ENCODE measurements at regions not wholly inside any gene's neighbourhood (a gene's known extent, or its start where the extent isn't known, plus 50 kb on each side); places are given as distances from the start of the nearest gene placed in this dataset.

- ChIA-PET POLR2A (ENCODE audit: unreplicated experiment) (no interaction called here), CTCF (no interaction called here)
- Histone ChIP-seq H3K4ac (ENCODE audit: low read depth, low read length) (no peak overlapping the region), H3K14ac (replicated peaks; ENCODE audit: low read depth, low read length) (no peak overlapping the region), H2BK20ac (ENCODE audit: low read depth, low read length) (no peak overlapping the region), H2BK15ac (ENCODE audit: low read depth, low read length) (no peak overlapping the region), H3K9me1 (ENCODE audit: insufficient read depth, low read length) (no peaks in the 10 kb centered on the region), H3K4me3 (ENCODE audit: insufficient read depth, low read depth, low read length) (no peak overlapping the region), H3K4me2 (ENCODE audit: low read depth, low read length) (no peak overlapping the region), H2BK5ac (ENCODE audit: low read depth, low read length, poor library complexity, severe bottlenecking) (no peak overlapping the region), H2AK9ac (replicated peaks; ENCODE audit: low read depth, low read length, poor library complexity) (no peak overlapping the region), H3K9me3 (ENCODE audit: control insufficient read depth, insufficient read depth, low read length) (peaks cover 42% of the 10 kb centered on the region), H4K8ac (ENCODE audit: low read depth in 2 of 2, low read length in 2 of 2) (no peak overlapping the region), H4K5ac (ENCODE audit: low read depth, low read length) (no peak overlapping the region), H2AK5ac (ENCODE audit: low read depth, low read length) (no peak overlapping the region), H3K36me3 (ENCODE audit: control insufficient read depth, insufficient read depth, low read length) (no peaks in the 10 kb centered on the region), H4K20me1 (ENCODE audit: insufficient read depth, low read length) (no peaks in the 10 kb centered on the region), H3K27ac (ENCODE audit: insufficient read depth, low read length) (no peak overlapping the region), H3K23ac (ENCODE audit: low read depth, low read length) (no peak overlapping the region), H3K9ac (ENCODE audit: low read depth, low read length) (no peak overlapping the region), H2AFZ (replicated peaks; ENCODE audit: low read length, poor library complexity) (no peak overlapping the region), H2BK120ac (ENCODE audit: low read depth, low read length) (no peak overlapping the region), H3K18ac (ENCODE audit: low read depth, low read length) (no peak overlapping the region), H3K27me3 (ENCODE audit: control insufficient read depth, insufficient read depth, low read length) (no peaks in the 10 kb centered on the region), H3K4me1 (ENCODE audit: control insufficient read depth, insufficient read depth, low read length) (no peaks in the 10 kb centered on the region), H3K79me1 (ENCODE audit: low read depth in 1 of 2, low read length in 2 of 2) (no peaks in the 10 kb centered on the region), H4K91ac (ENCODE audit: insufficient read depth, low read depth, low read length) (no peak overlapping the region), H3K56ac (ENCODE audit: extremely low read depth, insufficient read depth, low read length) (no peak overlapping the region)
- in situ Hi-C loops (cut with MboI; ENCODE audit: low sequenced_read_pairs): no loop called here
- TF ChIP-seq MXI1 (IDR thresholded peaks at IDR 0.05; ENCODE audit: borderline replicate concordance, low read depth, low read length) (no peak), POLR2A (IDR thresholded peaks at IDR 0.05; ENCODE audit: low read depth, low read length) (no peak), CEBPB (IDR thresholded peaks at IDR 0.05; ENCODE audit: low read depth, low read length) (no peak), CHD1 (IDR thresholded peaks at IDR 0.05; ENCODE audit: low read depth, low read length) (no peak), MAFK (IDR thresholded peaks at IDR 0.05; ENCODE audit: low read depth, low read length) (no peak), BHLHE40 (IDR thresholded peaks at IDR 0.05; ENCODE audit: low read depth, low read length) (no peak), RCOR1 (IDR thresholded peaks at IDR 0.05; ENCODE audit: insufficient replicate concordance, low read length) (no peak), NFE2L2 (IDR thresholded peaks at IDR 0.05; ENCODE audit: low read depth, low read length) (no peak), CTCF (conservative IDR thresholded peaks at IDR 0.05; ENCODE audit: low read depth, low read length) (no peak), MAZ (IDR thresholded peaks at IDR 0.05; ENCODE audit: borderline replicate concordance, low read depth, low read length) (no peak), ELK1 (IDR thresholded peaks at IDR 0.05; ENCODE audit: borderline replicate concordance, low read depth, low read length) (no peak)
- ATAC-seq (ENCODE audit: low read depth) (no peak), DNase-seq (no peak)
- 40% methylated on average over 1 of the region's 7 CpGs; no CpG with 5 or more reads in 1 of the 2 experiments for WGBS, 2 experiments (ENCODE audit: extremely low coverage in 2 of 2, insufficient read length in 1 of 2)
- BruUV-seq (replicated peaks): no TSS peak
- intact Hi-C loops (cut with micrococcal nuclease): no loop called here
- dilution Hi-C loops (cut with HindIII; ENCODE audit: low sequenced_read_pairs, unreplicated experiment): no loop called here
Observed at GRCh38 chr16:79310710-79311109, 289.8 kb downstream of the MAF start.
